ENCODE measurements at regions not wholly inside any gene's neighbourhood (a gene's known extent, or its start where the extent isn't known, plus 50 kb on each side); places are given as distances from the start of the nearest gene placed in this dataset.
"Not testable (repeated sequence)": the region's sequence is repeated elsewhere in the genome, so short reads cannot be mapped to it uniquely, and the experiment has no call there.

DNA sequence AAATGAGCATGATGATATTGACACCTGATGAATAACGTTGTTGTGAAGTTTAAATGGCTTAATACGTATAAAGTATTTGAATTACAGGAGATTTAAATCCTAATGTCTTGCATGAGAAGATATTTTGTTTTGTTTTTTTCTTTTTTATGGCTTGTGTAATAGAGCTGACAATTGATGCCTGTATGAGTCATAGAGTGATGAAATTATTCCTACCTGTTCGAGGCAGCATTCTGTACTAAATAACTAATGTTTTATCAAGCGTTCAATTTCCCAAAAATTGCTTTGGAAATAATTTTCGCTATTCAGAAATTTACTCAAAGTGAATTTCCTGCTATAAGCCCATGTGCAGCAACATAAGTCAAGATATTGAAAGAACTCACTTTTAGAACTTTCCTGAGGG is 554.0 kb downstream of the PCDH11X start:
- TF ChIP-seq, protein P1, sequence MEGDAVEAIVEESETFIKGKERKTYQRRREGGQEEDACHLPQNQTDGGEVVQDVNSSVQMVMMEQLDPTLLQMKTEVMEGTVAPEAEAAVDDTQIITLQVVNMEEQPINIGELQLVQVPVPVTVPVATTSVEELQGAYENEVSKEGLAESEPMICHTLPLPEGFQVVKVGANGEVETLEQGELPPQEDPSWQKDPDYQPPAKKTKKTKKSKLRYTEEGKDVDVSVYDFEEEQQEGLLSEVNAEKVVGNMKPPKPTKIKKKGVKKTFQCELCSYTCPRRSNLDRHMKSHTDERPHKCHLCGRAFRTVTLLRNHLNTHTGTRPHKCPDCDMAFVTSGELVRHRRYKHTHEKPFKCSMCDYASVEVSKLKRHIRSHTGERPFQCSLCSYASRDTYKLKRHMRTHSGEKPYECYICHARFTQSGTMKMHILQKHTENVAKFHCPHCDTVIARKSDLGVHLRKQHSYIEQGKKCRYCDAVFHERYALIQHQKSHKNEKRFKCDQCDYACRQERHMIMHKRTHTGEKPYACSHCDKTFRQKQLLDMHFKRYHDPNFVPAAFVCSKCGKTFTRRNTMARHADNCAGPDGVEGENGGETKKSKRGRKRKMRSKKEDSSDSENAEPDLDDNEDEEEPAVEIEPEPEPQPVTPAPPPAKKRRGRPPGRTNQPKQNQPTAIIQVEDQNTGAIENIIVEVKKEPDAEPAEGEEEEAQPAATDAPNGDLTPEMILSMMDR (IDR thresholded peaks at IDR 0.05), result not testable (repeated sequence)
- TF ChIP-seq POLR2A, POLR2AphosphoS5, EP300 (IDR thresholded peaks at IDR 0.05): not testable (repeated sequence)
